NCI-H524 (cell line): ENCODE measurements at regions not wholly inside any gene's neighbourhood (a gene's known extent, or its start where the extent isn't known, plus 50 kb on each side); places are given as distances from the start of the nearest gene placed in this dataset.

ENCODE experiments used
- DNase-seq, 2 experiments: peaks; one replicate each; lab custom pipeline; 2025; lab: John Stamatoyannopoulos, UW

DNA sequence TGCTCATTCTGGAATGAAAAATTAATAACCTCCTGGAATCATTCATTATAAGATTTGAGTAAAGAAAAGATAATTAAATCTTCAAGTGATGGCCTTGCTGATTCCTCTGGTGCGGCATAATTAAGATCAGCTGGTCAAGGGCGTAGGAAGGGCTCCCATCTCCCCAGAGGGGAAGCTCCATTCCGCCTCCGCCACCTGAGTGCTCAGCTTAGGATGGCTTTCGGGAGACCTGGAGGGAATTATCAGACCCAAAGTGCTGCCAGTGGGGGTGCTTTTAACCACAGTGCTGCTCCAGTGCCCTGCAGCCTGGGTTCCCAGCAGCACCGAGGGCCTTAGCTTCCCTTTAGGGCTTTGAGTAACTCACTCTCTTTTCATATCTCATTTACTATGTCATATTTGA lies 556.6 kb upstream of the RGMA start:
- DNase-seq, result no peak

DNA sequence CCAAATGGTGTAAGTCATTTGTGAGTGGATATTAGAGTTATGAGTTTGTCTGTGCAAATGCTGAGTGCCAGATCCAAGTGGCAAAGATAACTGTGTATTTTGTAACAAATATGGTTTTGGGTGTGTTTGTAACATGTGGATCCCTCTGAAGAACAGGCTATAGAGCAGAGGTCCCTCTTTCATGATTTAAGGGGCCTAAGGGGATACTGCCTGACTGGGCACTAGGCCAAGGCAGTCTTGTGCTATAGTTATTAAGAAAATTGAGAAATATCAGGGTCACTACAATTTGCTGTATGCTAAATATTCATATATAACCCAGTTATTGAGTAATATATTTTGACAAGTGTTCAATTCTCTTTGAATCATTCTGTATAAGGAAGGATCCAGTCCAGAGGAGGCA lies 555.6 kb upstream of the RGMA start:
- DNase-seq, result no peak

DNA sequence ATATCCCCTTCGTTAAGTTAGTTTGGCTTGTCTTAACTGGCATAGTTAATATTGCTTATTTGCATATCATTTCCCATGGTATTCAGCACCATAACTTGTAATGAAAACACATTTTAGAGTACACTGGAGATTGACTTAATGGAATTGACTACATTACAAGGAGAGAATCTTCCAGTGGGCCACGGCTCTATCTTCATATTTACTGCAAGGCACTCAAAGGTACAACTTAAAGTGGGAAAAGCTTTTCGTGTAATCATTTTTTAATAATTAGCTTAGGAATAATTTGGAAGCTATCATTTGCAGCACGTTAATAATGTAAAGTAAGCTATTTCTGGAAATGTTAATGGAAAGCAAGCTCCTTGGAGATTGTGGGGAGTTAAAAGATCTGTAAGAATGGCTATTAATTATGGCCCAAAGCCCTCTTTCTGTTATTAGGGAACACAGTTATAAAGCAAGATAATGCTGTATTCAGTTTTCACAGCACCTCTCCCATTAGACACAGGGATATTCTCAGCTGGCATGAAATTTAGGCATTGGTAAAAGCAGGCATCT lies 551.5 kb upstream of the RGMA start:
- DNase-seq, result no peak

DNA sequence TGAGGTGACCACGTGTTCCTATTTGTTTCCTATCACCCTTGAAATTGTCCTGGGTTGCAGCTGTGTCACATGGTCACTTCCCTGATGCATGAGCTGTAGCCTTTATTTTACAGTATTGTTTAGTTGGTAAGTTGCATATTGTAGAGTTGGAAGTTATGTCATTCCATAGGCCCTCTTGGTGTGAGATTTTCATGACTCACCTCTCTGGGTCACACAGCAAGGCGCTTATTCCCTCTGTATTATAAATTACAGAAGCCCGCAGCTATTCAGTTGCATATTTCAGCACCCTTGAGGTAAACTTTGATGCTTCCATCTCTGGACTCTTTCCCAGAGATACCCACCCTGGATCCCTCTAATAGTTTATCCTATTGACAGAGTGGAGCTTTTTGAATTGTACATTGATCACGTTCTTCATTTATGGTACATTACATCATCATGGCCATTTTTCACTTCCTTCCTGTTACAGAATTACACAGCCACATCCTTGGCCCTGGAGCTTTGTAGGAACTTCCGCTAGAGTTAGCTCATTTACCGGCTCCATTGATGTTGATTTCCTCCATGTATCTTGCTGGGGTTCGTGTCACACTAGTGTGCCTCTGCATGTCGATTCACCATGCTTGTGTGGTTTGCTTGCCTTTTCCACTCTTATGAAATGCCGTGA lies 543.1 kb upstream of the RGMA start:
- DNase-seq, result no peak

DNA sequence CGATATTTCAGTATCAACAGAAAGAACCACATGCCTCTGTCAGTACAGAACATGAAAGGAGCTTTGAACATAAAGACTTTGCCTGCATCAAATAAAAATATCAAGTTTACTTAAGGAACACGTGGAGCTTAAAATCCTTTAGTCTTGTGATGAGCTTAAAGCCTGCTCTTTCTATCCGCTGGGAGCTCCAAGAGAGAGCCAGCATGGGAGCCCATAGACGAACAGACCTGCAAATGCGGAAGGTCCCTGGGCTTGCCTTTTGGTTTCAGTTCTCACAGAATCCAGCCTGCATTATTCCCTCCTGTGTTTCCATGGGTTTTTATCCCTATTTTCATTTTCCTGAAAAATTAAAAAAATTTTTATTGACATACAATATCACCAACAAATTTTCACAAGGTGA lies 530.6 kb upstream of the RGMA start:
- DNase-seq, result no peak

DNA sequence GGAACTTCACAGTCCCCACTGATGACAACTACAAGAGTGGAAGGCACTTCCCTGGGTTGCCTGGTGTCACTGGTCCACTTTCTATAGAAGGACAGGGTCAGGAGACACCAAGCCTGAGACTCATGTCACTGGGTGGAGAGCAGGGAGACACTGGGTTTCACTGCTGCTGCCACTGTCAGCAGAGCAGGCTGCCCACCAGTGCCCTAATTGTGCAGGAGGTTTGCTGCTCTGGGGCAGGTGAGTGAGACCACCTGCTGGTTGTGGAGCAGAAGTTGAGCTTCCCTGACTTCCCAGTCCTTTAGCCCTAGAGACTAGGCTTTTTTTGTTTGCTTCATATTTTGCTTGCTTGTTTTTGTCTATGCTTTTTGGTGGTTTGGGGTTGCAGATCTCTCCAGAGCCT lies 528.4 kb upstream of the RGMA start:
- peak in 1 of 2 experiments; percentile 38 for DNase-seq

DNA sequence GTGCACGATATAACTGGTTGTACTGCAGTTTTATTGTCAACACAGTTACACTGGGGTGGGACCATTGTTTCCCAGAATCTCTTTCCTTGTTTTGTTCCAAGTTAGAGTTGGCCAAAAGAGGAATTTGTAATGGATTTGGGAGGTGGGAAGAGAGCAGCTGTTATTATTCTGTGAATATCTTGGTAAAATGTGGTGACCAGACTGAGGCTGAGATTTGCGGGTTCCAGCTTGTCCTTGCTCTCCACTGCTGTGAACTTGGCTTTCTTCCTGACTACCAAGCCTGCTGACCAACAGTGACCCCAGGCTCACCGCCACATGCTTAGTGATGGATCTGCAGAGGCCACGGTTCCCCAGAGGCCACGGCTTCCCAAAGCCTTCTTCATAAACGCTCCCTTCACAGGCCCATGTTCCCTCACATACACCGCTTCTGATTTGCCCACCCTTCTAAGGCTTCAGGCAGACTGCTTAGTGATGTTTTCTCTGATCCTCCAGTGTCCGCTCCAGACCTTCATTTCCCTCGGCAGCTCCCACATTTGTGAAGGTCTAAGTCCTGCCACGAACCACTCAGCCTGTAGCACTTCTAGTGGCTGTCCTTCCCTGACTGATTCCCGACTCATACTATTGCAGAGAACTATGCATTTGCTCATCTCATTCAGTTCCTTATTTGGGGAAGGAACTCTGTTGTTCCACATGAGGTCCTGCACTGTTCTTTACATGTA lies 525.5 kb upstream of the RGMA start:
- no peak for DNase-seq

DNA sequence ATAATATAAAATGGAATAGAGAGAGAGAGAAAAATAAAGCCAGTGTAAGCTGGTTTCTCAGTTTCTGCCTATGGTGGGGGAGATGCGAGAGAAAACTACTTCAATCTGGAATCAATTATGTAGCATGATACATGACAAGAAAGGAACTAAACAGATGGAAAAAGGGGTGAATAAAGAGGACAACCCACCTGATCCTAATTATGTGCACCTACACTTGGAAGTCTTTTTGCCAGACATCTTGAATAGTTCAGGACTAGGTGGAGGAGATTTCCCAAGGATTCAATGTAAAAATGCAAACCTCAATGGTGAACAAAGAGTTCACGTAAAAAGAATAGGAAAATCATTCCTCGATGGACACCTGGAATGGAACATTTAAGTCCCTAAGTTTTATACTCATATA lies 524.4 kb upstream of the RGMA start:
- no peak for DNase-seq

DNA sequence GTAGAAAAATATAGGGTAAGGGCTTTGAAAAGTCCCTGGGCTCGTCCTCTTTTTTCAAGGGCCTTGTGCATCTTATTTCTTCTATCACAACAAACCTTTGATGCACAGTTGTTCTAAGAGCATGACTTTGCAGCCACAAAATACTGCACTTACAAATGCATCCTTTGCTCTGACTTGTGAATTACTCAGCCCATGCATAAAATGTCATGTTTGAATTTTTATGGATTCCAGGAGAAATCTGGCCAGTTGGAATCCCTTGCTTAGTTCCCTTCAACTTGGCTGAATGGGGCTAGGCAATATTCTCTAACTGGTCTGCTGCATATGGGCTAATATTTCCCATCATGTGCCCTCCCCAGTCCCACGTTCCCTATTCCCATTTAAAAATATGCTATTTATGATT lies 523.9 kb upstream of the RGMA start:
- no peak for DNase-seq

DNA sequence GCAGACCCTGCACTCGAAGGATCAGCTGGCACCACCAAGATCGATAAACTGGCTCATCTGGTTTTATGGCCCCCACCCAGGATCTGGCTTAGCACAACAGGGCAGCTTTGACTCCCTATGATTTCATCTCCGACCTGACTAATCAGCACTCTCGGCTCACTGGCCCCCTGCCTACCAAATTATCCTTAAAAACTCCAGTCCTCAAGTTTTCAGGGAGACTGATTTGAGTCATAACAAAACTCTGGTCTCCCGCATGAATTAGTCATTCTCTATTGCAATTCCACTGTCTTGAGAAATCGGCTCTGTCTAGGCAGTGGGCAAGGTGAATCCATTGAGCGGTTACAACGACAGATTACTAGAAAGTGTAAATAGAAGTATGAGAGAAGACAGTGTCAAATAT lies 521.9 kb upstream of the RGMA start:
- no peak for DNase-seq

DNA sequence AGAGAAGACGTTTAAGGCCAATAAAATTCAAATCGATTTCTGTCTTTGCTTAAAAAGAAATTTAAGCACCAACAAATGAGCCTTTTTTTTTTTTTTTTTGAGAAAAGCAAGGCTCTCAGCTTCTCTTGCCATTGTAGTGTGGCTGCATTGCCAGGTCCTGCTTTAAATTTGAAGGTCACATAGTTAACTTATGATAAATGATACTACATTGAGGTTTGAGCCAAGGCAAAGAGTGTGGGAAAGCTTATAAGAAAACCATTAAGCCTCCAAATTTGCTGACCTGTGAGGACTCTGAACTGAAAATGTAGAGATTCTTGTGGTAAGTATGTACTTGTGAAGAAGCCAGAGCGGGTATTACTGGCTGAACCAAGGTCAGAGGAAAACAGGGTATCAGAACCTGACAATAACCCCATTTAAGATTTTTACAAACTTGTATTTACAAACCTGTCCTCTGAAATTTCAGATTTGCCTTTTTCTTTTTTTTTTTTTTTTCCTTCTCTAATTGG lies 519.7 kb upstream of the RGMA start:
- no peak for DNase-seq

DNA sequence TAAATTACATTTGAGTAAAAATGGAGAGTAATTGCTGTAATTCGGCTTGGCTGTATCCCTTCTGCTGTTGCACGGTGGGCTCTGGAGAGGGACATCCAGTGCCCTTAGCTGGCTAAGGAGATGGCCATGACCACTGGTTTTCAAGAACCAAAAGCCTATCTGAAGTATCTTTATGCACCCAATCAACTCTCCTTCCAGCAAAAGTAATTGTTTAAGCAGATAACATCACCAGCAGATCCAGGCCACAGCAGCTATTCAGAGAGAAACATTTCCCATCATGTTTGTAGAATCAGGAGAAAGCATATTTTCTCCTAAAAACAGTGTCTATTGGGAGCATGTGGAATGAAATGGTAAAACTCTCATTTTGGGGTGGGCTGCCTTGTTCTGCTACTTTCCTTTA lies 514.5 kb upstream of the RGMA start:
- DNase-seq, result no peak

DNA sequence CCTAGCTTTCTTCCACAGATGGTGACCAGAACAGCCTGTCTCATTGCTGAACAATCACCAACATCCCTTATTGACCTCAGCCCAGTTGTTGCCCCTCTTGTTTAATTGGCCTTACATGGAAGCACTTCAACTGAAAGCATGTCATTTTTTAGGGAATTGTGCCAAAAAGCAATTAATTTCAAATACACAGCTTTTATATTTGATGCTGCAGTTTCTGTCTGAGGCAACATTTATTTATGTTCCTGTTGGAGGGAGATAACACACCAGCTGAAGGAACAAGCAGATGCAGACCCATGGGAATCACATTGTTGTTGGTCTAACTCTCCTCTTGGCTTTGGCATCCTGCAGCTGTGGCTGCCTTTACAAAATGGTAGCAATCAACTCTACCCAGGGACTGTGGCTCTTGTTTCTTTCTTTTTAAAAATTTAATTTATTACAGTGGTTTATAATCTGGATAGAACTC lies 498.1 kb upstream of the RGMA start:
- no peak for DNase-seq

DNA sequence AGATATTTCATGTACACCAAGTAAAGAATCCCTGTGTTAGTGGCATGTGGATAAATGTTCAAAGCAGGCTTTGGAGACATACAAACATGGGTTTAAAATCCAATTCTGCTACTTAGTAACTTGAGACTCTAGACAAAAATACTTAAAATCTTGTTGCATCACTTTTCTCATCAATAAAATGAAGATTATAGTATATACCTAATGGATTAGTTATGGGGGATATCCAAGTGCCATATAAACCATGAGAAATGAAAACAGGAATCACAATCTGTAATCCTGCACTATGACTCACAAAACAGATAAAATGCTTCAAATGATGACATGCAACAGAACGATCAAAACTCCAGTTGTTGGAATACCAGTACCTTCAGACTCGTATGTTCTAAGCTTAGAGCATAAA lies 496.0 kb upstream of the RGMA start:
- no peak for DNase-seq

DNA sequence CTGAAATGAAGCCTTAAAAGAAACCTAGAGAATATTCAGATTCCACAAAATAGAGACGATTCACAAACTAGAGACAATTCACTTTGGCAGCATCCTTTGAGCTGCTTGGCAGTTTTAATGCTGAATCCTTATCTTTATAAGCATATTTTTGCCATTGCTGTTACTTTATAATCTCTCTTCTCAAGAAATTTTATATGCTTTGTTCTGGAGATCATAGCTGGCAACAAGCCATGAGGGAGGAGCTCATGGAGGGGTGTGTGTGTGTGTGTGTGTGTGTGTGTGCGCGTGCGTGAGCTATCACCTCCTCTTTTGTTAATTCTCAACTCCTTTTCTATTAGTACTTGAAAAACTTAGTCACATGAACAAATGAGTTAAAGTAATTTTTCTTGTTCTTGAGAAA lies 495.0 kb upstream of the RGMA start:
- no peak for DNase-seq

DNA sequence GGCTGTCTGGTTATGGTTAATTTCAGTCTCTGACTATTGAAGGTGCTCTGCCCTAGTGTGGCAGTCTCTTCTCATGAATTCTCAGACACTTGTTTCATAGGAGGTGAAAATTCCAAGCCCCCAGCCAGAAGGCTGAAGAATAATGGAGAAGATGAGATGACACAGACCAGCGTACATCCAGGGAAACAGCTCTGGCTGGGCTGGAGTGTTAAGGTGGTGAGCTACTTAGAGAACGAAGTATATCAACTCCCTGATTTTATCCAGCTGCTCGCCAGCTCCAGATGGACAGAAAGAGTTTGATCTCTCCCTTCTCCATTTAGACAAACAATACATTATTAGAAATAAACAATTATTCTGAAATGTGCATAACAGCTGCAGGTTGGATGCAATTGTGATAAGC lies 494.5 kb upstream of the RGMA start:
- no peak for DNase-seq

DNA sequence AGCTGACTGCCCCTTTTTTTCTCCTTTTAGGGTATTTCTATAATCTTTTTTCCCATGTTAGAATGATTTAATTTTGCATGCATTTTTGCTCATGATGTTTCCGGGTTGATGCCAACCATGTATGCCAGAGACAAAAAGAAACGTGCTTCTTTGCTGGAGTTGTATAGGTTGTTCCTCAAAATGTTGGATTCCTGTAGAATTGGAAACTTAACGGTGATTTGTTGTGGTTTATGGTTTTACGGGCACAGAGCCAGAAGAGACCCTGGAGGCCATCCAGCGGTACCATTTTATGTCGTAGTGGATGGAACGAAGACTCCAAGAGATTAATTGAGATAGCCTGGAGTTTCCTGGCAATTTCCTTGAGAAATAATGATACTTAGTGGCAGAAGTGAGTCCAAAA lies 481.5 kb upstream of the RGMA start:
- no peak for DNase-seq

DNA sequence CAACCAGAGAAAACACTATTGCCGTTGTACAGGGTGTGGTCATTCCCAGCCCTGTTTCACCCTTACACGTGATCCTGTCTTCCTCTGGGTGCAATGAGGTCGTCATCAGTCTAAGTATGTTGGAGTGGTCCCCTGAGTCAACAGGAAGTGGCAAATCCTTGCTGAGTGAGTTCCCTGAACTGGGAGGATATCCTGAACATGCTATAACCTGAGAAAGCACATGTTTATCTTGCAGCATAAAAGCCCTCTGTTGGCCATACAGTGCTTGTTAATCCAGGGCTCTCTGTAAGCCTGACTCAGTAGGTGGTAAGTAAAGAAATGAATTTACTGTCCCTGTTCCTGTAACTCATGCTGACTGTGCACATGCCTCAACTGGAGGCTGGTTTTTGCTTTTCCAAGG lies 477.8 kb upstream of the RGMA start:
- no peak for DNase-seq

DNA sequence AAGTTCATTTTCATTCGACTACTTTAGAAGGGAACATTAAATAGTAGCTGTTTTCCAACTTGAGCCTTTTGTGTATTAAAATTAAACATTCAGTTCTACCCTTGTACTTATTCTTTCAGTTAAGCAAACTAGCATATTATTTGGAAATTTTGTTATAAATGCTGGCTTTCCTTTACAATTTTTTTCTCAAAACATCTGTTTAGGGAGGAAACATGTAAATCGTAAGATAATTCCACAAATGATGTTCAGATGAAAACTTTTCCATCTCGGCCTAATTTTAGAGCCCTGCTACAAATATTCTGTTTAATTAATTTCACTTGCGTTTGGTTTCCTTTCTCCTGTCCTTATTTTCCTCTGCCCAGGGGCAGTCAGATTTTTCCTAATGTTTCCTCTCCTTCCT lies 476.2 kb upstream of the RGMA start:
- no peak for DNase-seq

DNA sequence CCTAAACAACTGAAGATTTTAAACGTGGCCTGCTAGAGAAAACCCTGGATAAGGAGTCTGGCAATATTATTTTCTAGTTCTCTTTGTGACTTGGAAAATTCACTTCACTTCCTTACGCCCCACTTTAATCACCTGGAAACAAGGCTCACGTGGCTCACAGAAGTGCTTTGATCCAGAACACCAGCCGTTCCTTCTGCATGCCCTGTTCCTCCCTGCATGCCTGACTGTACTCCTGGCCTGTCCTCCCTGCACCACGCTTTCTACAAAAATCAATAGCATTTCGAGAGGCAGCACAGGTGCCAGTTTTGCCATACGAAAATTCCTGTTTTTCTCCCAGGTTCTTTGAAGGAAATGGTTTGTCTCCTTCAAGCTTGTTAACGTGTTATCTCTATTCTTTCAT lies 474.2 kb upstream of the RGMA start:
- DNase-seq, result no peak

DNA sequence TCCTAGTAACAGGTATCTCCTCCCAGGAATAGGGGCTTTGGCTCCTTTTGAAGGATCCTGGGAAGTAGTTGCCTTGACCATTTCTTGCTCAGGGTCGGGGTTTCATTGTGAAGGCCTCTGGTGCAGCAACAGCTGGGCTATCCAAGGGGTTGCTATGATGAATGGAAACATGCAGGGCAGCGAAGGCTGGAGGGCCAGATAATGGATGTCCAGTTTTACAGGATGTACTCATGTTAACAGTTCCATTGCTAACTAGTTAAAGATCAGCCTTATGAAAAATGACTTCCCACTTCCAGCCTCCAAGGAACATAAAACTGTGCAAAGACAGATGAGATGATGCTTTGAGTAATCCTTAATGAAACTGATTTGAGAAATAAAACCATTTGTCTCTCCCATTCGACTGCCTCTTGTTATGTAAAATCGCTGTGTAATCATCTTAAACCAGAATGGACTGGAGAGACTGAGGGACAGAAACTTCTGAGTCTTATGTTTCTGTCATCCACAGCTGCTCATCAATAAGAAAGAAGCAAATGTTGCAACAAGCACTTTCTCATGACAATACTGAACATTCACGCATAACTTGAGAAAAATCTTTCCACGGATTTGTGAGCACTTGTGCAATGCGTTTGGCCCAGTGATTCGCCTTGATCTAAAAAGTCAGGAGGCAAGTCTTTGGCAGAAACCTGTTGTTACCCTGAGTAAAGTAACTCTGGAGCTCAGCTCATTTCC lies 473.5 kb upstream of the RGMA start:
- DNase-seq, result no peak

DNA sequence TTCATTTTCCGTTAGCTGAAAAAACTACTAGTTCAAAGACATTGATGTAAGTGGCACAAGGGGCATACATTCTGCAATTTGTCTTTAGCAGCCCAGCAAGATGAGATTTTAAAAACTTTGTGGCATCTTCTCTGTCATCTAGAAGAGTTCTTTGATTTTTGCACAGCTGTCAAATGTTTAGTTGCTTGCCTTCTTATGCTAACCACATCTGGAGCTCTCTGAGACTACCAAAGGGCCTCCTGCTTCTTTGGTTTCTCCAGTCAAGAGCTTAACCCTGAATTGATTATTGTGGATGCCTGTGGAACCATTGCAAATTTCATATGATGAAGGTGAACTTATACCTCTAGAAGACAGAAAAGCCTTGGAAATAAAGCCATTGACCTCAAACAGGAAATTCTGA lies 468.7 kb upstream of the RGMA start:
- DNase-seq, result no peak
